K562 (cell line): ENCODE measurements at regions not wholly inside any gene's neighbourhood (a gene's known extent, or its start where the extent isn't known, plus 50 kb on each side); places are given as distances from the start of the nearest gene placed in this dataset.

ENCODE experiments used
- BDP1 ChIP-seq: IDR thresholded peaks from 3 replicates; pipeline ENCODE4 v1.6.1; 2011; ENCODE audit not compliant: insufficient read length, insufficient read depth
- EP300 ChIP-seq: IDR thresholded peaks from 2 replicates; pipeline ENCODE4 v1.6.1; 2012; ENCODE audit warnings: low read length, improper control_type of control experiment
- MYC ChIP-seq, 2 experiments: fragments of 250-450 bp in 1 of 2; sonication (Bioruptor Pico) in 1 of 2; IDR thresholded peaks; 2 replicates each; pipeline versions ENCODE4 v1.5.1 to v1.6.1; 2012 to 2021; ENCODE audit warnings: low read depth in 2 of 2, borderline replicate concordance in 1 of 2, improper control_type of control experiment in 1 of 2, low read length in 1 of 2, mild to moderate bottlenecking in 1 of 2, moderate library complexity in 1 of 2
- POLR2AphosphoS5 ChIP-seq: IDR thresholded peaks from 2 replicates; pipeline ENCODE4 v1.6.1; 2011; ENCODE audit warnings: mild to moderate bottlenecking, low read depth, low read length, moderate library complexity; ENCODE audit not compliant: control insufficient read depth, insufficient read depth
- TEAD1 ChIP-seq, 2 experiments: fragments of 450-650 bp in 1 of 2; sonication (generic) in 1 of 2; formaldehyde crosslinking; IDR thresholded peaks; 2 replicates each; pipeline versions ENCODE4 v1.4.0 to v1.8.0; 2020 to 2022; ENCODE audit warnings: mild to moderate bottlenecking in 2 of 2, missing genetic modification reagents in 1 of 2
- TF ChIP-seq, protein P1 (sequence below): fragments of 450-650 bp; formaldehyde crosslinking; IDR thresholded peaks from 2 replicates; pipeline ENCODE4 v1.4.0; 2020; ENCODE audit warnings: mild to moderate bottlenecking

DNA sequence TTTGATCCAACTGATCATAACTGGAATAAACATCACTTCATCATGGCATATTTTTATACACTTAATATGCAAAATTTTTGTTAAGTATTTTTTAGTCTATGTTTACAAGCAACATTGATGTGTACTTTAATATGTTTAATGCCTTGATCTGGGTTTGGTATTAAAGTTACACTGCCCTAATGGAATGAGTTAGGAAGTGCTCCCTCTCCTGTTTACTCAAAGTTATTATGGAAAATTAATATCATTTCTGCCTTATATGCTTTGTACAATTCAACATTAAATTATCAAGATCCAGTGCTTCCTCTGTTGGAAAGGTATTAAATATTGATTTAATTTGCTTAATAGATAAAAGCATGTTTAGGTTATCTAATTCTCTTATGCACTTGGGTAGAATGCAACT is 927.3 kb upstream of the RAG2 start:
- TF ChIP-seq BDP1 (no peak), TEAD1 (CRISPR knock-in tag; IDR thresholded peaks at IDR 0.05) (no peak), POLR2AphosphoS5 (no peak), EP300 (no peak), MYC (IDR thresholded peaks at IDR 0.05; ENCODE audit: low read depth, low read length) (no peak), MYC (CRISPR knock-in tag; IDR thresholded peaks at IDR 0.05; ENCODE audit: borderline replicate concordance, low read depth) (no peak)
- TF ChIP-seq, protein P1, sequence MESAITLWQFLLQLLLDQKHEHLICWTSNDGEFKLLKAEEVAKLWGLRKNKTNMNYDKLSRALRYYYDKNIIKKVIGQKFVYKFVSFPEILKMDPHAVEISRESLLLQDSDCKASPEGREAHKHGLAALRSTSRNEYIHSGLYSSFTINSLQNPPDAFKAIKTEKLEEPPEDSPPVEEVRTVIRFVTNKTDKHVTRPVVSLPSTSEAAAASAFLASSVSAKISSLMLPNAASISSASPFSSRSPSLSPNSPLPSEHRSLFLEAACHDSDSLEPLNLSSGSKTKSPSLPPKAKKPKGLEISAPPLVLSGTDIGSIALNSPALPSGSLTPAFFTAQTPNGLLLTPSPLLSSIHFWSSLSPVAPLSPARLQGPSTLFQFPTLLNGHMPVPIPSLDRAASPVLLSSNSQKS (CRISPR knock-in tag) = no peak
